ENCODE measurements at regions not wholly inside any gene's neighbourhood (a gene's known extent, or its start where the extent isn't known, plus 50 kb on each side); places are given as distances from the start of the nearest gene placed in this dataset.

DNA sequence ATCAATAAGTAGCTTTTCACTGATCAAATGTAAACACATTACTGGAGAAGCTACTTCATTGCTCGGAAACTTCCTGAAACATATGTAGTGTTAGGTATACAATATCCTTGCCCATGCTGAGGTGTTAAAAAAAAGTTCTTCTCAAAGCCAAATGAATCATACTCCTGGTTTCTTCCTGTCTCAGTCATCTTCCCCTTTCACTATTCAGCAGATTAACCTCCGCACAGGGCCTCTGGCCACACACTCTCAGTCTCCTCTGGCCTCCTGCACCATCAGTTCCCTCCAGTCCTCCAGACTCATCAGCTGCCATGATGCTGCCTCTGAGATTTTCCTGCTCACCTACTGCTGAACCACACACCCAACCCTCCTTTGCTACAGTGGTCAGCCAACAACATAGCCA, 70.5 kb upstream of the BOC start:
- DNase-seq: no peak

GRCh38 chr3:113141543-113141942, 69.8 kb upstream of the BOC start:
- DNase-seq: no peak

DNA sequence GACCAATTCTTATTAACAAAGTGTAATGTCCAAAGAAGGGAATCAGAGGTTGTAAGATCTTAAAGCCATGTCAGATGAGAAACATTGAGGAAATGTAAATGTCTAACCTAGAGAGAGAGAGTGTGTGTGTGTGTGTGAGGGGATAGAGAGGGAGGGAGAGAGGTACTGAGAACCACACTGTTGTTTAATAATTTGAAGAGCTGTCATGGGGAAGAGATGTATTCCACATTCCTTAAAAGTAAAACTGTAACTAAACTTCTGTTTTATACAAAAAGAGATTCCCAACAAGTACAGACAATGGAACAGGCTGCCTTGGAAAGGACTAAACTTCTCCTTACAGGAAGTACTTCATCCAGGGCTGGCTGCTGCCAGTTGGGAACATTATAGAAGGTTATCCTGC, 68.9 kb upstream of the BOC start:
- no peak for DNase-seq

- DNase-seq: no peak
These were observed 68.0 kb upstream of the BOC start for GRCh38 chr3:113143353-113143752.

- no peak for DNase-seq
These were observed 63.6 kb upstream of the BOC start for GRCh38 chr3:113147681-113148261.

GRCh38 chr3:113148284-113148683, 63.1 kb upstream of the BOC start:
- DNase-seq: no peak

GRCh38 chr3:113150250-113150649, 61.1 kb upstream of the BOC start:
- no peak for DNase-seq

GRCh38 chr3:113151461-113152031, 59.8 kb upstream of the BOC start:
- DNase-seq: no peak

GRCh38 chr3:113152849-113153248, 58.5 kb upstream of the BOC start:
- no peak for DNase-seq

DNA sequence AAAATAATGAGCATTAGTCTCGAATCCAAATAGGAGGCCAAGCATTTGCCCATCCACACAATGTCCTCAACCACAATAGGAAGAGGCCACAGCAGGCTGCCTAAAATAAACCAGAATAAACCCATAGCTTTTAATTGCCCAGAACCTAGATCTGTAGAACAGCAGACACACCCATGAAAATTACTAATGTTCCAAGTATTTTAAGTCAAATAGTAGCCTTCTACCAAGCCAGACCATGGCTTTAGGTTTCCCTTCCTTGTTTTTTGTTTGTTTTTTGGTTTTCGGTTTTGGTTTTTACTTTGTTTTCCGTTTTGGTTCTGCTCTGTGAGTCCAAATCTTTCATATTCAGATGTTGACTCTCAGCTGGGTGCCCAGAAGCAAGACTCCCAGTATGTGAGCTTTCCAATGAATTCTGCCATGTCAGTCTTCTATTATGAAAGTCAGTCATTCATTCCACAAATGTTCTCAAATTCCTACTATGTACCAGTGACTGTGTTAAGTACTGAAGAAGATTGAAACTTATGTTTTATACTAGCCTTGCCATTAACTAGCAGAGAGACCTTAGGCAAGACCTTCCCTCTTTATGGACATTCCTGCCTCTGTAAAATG, 57.8 kb upstream of the BOC start:
- DNase-seq: no peak

DNA sequence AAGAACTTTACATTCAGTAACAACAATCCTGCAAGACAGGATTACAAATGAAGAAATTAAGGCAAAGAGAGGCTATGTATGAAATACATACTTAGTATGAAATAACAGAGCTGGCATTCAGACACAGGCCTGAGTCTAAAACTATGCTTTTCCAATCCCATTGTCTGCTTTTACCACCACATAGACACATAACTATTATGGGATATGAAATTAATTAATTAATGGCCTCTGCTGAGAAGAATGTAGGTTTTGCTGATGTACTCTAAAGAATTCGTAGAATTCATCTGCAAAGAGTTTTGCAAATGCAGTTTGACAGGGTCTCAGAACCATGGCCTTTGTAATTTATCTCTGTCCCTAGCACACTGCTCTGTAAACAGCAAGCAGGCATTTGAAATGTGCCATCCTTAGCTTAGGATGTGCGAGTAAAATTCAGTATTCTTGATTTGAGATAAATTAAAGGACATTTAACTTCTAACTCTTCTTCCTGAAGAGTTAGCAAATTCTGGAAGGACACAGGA, 54.5 kb upstream of the BOC start:
- DNase-seq: no peak

- DNase-seq: no peak
These were observed 53.8 kb upstream of the BOC start for GRCh38 chr3:113157408-113158030.

GRCh38 chr3:113158171-113158570, 53.2 kb upstream of the BOC start:
- no peak for DNase-seq
